HEK293 (cell line): ENCODE measurements at regions not wholly inside any gene's neighbourhood (a gene's known extent, or its start where the extent isn't known, plus 50 kb on each side); places are given as distances from the start of the nearest gene placed in this dataset.

Experiments used
- CTCF ChIA-PET: fragments of 350-600 bp; formaldehyde crosslinking; extraction: SDS; loops from one replicate; lab custom pipeline; 2021; ENCODE audit warnings: antibody characterized with exemption; lab: Yijun Ruan, JAX
- POLR2A ChIA-PET: fragments of 300-600 bp; formaldehyde crosslinking; extraction: SDS; loops from one replicate; lab custom pipeline; 2020; ENCODE audit warnings: antibody characterized with exemption, inconsistent platforms; lab: Yijun Ruan, JAX
- H3K27ac ChIP-seq: fragments of 200-500 bp; sonication (Bioruptor generic); 2 replicates; pipeline ENCODE4 v1.5.1; 2014; ENCODE audit warnings: low read depth, low read length, control low read depth, inconsistent platforms; ENCODE audit errors: extremely low read depth
- H3K36me3 ChIP-seq, 2 experiments: fragments of 200-500 bp in 1 of 2; sonication (Bioruptor generic) in 1 of 2; 1 replicate in 1 of 2; 2 replicates in 1 of 2; pipeline ENCODE4 v1.5.1; 2014 to 2017; ENCODE audit warnings: inconsistent platforms in 2 of 2, low read length in 2 of 2; ENCODE audit not compliant: control insufficient read depth in 2 of 2, insufficient read depth in 1 of 2
- H3K4me1 ChIP-seq: fragments of 200-500 bp; sonication (Bioruptor generic); 2 replicates; pipeline ENCODE4 v1.5.1; 2014; ENCODE audit warnings: mild to moderate bottlenecking, low read length, inconsistent platforms; ENCODE audit not compliant: control insufficient read depth, insufficient read depth
- H3K4me3 ChIP-seq: 2 replicates; pipeline ENCODE4 v1.5.1; 2011; ENCODE audit warnings: low read depth, mild to moderate bottlenecking, control low read depth, low read length, moderate library complexity
- H3K9me3 ChIP-seq: fragments of 200-500 bp; sonication (Bioruptor generic); 2 replicates; pipeline ENCODE4 v1.5.1; 2014; ENCODE audit warnings: low read depth, low read length, inconsistent platforms; ENCODE audit not compliant: control insufficient read depth, insufficient read depth
- BCL11A ChIP-seq: fragments of 450-650 bp; formaldehyde crosslinking; IDR thresholded peaks from 2 replicates; pipeline ENCODE4 v1.5.1; 2016; ENCODE audit warnings: low read depth, missing biosample characterization, missing genetic modification characterization
- MZF1 ChIP-seq: fragments of 450-650 bp; formaldehyde crosslinking; IDR thresholded peaks from 2 replicates; pipeline ENCODE4 v1.5.1; 2017; ENCODE audit warnings: missing biosample characterization, missing genetic modification characterization, borderline replicate concordance
- OSR2 ChIP-seq: fragments of 450-650 bp; formaldehyde crosslinking; IDR thresholded peaks from 2 replicates; pipeline ENCODE4 v1.5.1; 2016; ENCODE audit warnings: missing biosample characterization, missing genetic modification characterization
- REPIN1 ChIP-seq: fragments of 450-650 bp; formaldehyde crosslinking; IDR thresholded peaks from 2 replicates; pipeline ENCODE4 v1.5.1; 2017; ENCODE audit warnings: missing biosample characterization, missing genetic modification characterization, low read depth
- SP2 ChIP-seq: fragments of 450-650 bp; formaldehyde crosslinking; IDR thresholded peaks from 2 replicates; pipeline ENCODE4 v1.5.1; 2016; ENCODE audit warnings: missing biosample characterization, missing genetic modification characterization
- ZBTB17 ChIP-seq: fragments of 450-650 bp; formaldehyde crosslinking; IDR thresholded peaks from 2 replicates; pipeline ENCODE4 v1.5.1; 2016; ENCODE audit warnings: missing biosample characterization, missing genetic modification characterization
- ZNF202 ChIP-seq: fragments of 450-650 bp; formaldehyde crosslinking; IDR thresholded peaks from 2 replicates; pipeline ENCODE4 v1.5.1; 2016; ENCODE audit warnings: missing biosample characterization, missing genetic modification characterization, borderline replicate concordance
- ZNF23 ChIP-seq: fragments of 450-650 bp; formaldehyde crosslinking; IDR thresholded peaks from 2 replicates; pipeline ENCODE4 v1.5.1; 2016; ENCODE audit warnings: missing biosample characterization, missing genetic modification characterization, borderline replicate concordance
- ZNF274 ChIP-seq, 2 experiments: fragments of 200-500 bp in 1 of 2; fragments of 450-650 bp in 1 of 2; sonication (Bioruptor generic) in 1 of 2; formaldehyde crosslinking in 1 of 2; IDR thresholded peaks; 2 replicates each; pipeline versions ENCODE4 v1.5.1 to v1.6.1; 2014 to 2016; ENCODE audit warnings: borderline replicate concordance in 1 of 2, inconsistent platforms in 1 of 2, low read length in 1 of 2, missing biosample characterization in 1 of 2, missing genetic modification characterization in 1 of 2
- ZNF311 ChIP-seq: fragments of 450-650 bp; formaldehyde crosslinking; IDR thresholded peaks from 2 replicates; pipeline ENCODE4 v1.5.1; 2017; ENCODE audit warnings: missing biosample characterization, missing genetic modification characterization, borderline replicate concordance
- ZNF560 ChIP-seq: fragments of 450-650 bp; formaldehyde crosslinking; IDR thresholded peaks from 2 replicates; pipeline ENCODE4 v1.5.1; 2017; ENCODE audit warnings: missing biosample characterization, missing genetic modification characterization, borderline replicate concordance
- ZNF701 ChIP-seq: fragments of 450-650 bp; formaldehyde crosslinking; IDR thresholded peaks from 2 replicates; pipeline ENCODE4 v1.5.1; 2016; ENCODE audit warnings: missing biosample characterization, missing genetic modification characterization
- ZNF792 ChIP-seq: fragments of 450-650 bp; formaldehyde crosslinking; IDR thresholded peaks from 2 replicates; pipeline ENCODE4 v1.5.1; 2016; ENCODE audit warnings: missing biosample characterization, missing genetic modification characterization
- ZSCAN16 ChIP-seq: fragments of 450-650 bp; formaldehyde crosslinking; IDR thresholded peaks from 2 replicates; pipeline ENCODE4 v1.5.1; 2016; ENCODE audit warnings: missing biosample characterization, missing genetic modification characterization
- TF ChIP-seq, protein P1 (sequence below): fragments of 450-650 bp; formaldehyde crosslinking; IDR thresholded peaks from 2 replicates; pipeline ENCODE4 v1.5.1; 2016; ENCODE audit warnings: missing biosample characterization, missing genetic modification characterization, borderline replicate concordance
- TF ChIP-seq, protein P2 (sequence below): fragments of 450-650 bp; formaldehyde crosslinking; IDR thresholded peaks from 2 replicates; pipeline ENCODE4 v1.5.1; 2016; ENCODE audit warnings: missing biosample characterization, missing genetic modification characterization
- TF ChIP-seq, protein P3 (sequence below): fragments of 450-650 bp; formaldehyde crosslinking; IDR thresholded peaks from 2 replicates; pipeline ENCODE4 v1.5.1; 2016; ENCODE audit warnings: missing biosample characterization, missing genetic modification characterization

DNA sequence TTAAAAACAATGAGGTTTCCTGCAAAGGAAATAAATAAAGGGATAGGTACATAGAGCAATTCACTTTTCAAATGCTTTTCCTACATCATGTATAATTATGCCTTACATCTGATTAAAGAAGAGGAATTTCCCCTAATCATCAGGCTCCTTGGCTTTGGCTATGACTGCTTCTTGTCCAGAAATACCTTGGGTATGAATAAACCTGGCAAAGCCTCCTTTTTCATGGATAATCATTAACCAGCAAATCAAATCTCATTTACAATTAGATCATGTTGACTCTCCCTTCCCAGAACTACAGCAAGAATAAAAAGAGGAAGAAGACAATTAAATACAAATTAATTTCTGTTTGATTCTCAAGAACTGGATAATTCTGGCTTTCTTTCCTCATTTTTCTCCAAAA, 58.0 kb upstream of the CD2AP start:
- H3K4me3 ChIP-seq: no peak overlapping the region
- no peak for TF ChIP-seq REPIN1 (tag by site-specific recombination)
- TF ChIP-seq ZNF23 (tag by site-specific recombination): no peak
- TF ChIP-seq SP2 (tag by site-specific recombination): no peak
- TF ChIP-seq ZNF701: no peak
- TF ChIP-seq ZNF202 (tag by site-specific recombination): no peak
- TF ChIP-seq OSR2 (tag by site-specific recombination): no peak
- no peak for TF ChIP-seq ZNF560 (tag by site-specific recombination)
- no peak for TF ChIP-seq MZF1 (tag by site-specific recombination)
- TF ChIP-seq ZBTB17: no peak
- TF ChIP-seq ZNF792 (tag by site-specific recombination): no peak
- no peak for TF ChIP-seq ZNF274 (IDR thresholded peaks at IDR 0.05; ENCODE audit: low read length)
- TF ChIP-seq ZNF274 (tag by site-specific recombination; IDR thresholded peaks at IDR 0.05; ENCODE audit: borderline replicate concordance): no peak
- no peak for TF ChIP-seq ZSCAN16 (tag by site-specific recombination)
- no peak for TF ChIP-seq BCL11A
- TF ChIP-seq, protein P1, sequence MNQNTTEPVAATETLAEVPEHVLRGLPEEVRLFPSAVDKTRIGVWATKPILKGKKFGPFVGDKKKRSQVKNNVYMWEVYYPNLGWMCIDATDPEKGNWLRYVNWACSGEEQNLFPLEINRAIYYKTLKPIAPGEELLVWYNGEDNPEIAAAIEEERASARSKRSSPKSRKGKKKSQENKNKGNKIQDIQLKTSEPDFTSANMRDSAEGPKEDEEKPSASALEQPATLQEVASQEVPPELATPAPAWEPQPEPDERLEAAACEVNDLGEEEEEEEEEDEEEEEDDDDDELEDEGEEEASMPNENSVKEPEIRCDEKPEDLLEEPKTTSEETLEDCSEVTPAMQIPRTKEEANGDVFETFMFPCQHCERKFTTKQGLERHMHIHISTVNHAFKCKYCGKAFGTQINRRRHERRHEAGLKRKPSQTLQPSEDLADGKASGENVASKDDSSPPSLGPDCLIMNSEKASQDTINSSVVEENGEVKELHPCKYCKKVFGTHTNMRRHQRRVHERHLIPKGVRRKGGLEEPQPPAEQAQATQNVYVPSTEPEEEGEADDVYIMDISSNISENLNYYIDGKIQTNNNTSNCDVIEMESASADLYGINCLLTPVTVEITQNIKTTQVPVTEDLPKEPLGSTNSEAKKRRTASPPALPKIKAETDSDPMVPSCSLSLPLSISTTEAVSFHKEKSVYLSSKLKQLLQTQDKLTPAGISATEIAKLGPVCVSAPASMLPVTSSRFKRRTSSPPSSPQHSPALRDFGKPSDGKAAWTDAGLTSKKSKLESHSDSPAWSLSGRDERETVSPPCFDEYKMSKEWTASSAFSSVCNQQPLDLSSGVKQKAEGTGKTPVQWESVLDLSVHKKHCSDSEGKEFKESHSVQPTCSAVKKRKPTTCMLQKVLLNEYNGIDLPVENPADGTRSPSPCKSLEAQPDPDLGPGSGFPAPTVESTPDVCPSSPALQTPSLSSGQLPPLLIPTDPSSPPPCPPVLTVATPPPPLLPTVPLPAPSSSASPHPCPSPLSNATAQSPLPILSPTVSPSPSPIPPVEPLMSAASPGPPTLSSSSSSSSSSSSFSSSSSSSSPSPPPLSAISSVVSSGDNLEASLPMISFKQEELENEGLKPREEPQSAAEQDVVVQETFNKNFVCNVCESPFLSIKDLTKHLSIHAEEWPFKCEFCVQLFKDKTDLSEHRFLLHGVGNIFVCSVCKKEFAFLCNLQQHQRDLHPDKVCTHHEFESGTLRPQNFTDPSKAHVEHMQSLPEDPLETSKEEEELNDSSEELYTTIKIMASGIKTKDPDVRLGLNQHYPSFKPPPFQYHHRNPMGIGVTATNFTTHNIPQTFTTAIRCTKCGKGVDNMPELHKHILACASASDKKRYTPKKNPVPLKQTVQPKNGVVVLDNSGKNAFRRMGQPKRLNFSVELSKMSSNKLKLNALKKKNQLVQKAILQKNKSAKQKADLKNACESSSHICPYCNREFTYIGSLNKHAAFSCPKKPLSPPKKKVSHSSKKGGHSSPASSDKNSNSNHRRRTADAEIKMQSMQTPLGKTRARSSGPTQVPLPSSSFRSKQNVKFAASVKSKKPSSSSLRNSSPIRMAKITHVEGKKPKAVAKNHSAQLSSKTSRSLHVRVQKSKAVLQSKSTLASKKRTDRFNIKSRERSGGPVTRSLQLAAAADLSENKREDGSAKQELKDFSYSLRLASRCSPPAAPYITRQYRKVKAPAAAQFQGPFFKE (tag by site-specific recombination): no peak
- TF ChIP-seq, protein P2, sequence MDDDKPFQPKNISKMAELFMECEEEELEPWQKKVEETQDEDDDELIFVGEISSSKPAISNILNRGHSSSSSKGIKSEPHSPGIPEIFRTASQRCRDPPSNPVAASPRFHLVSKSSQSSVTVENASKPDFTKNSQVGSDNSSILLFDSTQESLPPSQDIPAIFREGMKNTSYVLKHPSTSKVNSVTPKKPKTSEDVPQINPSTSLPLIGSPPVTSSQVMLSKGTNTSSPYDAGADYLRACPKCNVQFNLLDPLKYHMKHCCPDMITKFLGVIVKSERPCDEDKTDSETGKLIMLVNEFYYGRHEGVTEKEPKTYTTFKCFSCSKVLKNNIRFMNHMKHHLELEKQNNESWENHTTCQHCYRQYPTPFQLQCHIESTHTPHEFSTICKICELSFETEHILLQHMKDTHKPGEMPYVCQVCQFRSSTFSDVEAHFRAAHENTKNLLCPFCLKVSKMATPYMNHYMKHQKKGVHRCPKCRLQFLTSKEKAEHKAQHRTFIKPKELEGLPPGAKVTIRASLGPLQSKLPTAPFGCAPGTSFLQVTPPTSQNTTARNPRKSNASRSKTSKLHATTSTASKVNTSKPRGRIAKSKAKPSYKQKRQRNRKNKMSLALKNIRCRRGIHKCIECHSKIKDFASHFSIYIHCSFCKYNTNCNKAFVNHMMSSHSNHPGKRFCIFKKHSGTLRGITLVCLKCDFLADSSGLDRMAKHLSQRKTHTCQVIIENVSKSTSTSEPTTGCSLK (tag by site-specific recombination): no peak
- no peak for TF ChIP-seq ZNF311 (tag by site-specific recombination)
- TF ChIP-seq, protein P3, sequence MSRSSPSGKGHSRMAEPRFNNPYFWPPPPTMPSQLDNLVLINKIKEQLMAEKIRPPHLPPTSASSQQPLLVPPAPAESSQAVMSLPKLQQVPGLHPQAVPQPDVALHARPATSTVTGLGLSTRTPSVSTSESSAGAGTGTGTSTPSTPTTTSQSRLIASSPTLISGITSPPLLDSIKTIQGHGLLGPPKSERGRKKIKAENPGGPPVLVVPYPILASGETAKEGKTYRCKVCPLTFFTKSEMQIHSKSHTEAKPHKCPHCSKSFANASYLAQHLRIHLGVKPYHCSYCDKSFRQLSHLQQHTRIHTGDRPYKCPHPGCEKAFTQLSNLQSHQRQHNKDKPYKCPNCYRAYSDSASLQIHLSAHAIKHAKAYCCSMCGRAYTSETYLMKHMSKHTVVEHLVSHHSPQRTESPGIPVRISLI (tag by site-specific recombination): no peak
- TF ChIP-seq, all 188 proteins: peak for 0
- CTCF ChIA-PET: interaction anchor here (0.7 to 1.2 kb wide), 6 partner anchors 12 to 328 kb away, joined by 3 to 5 read pairs (median 3); no protein-coding TSS in a partner anchor
- no peaks in the 10 kb centered on the region for H3K9me3 ChIP-seq
- H3K36me3 ChIP-seq: no peaks in the 10 kb centered on the region
- POLR2A ChIA-PET: interaction anchor here (2.1 kb wide), 1 partner anchor 58 kb away, joined by 13 read pairs; the partner anchor contains the start of gene CD2AP
- no peak overlapping the region for H3K27ac ChIP-seq
- H3K4me1 ChIP-seq: peaks cover 6% of the 10 kb centered on the region; the same call in 1 of the 2 replicates
